ENCODE measurements at regions not wholly inside any gene's neighbourhood (a gene's known extent, or its start where the extent isn't known, plus 50 kb on each side); places are given as distances from the start of the nearest gene placed in this dataset.
"Not testable (repeated sequence)": the region's sequence is repeated elsewhere in the genome, so short reads cannot be mapped to it uniquely, and the experiment has no call there.

GRCh38 chr3:29178809-29179793 is 101.8 kb upstream of the RBMS3 start:
- Histone ChIP-seq H3K4me1 (ENCODE audit: control insufficient read depth, insufficient read depth, low read length) (peaks cover 25% of the 10 kb centered on the region), H3K27me3 (ENCODE audit: control insufficient read depth, insufficient read depth, low read length) (no peaks in the 10 kb centered on the region), H3K9me3 (ENCODE audit: control insufficient read depth, insufficient read depth, low read length) (no peaks in the 10 kb centered on the region), H3K4me3 (ENCODE audit: low read depth, low read length) (no peak overlapping the region), H3K36me3 (ENCODE audit: control insufficient read depth, insufficient read depth, low read length) (no peaks in the 10 kb centered on the region), H3K27ac (ENCODE audit: low read depth, low read length) (no peak overlapping the region), H3K9ac (ENCODE audit: low read depth, low read length) (no peak overlapping the region)

- Histone ChIP-seq H3K4me3 (ENCODE audit: low read depth, low read length) (no peak overlapping the region), H3K9ac (ENCODE audit: low read depth, low read length) (no peak overlapping the region), H3K9me3 (ENCODE audit: control insufficient read depth, insufficient read depth, low read length) (no peaks in the 10 kb centered on the region), H3K27ac (ENCODE audit: low read depth, low read length) (no peak overlapping the region), H3K4me1 (ENCODE audit: control insufficient read depth, insufficient read depth, low read length) (peaks cover 13% of the 10 kb centered on the region), H3K27me3 (ENCODE audit: control insufficient read depth, insufficient read depth, low read length) (no peaks in the 10 kb centered on the region), H3K36me3 (ENCODE audit: control insufficient read depth, insufficient read depth, low read length) (no peaks in the 10 kb centered on the region)
Observed at GRCh38 chr3:29181149-29181780, 99.6 kb upstream of the RBMS3 start.

GRCh38 chr3:29181872-29182271 is 99.0 kb upstream of the RBMS3 start:
- no peak overlapping the region for H3K4me3 ChIP-seq (ENCODE audit: low read depth, low read length)
- no peaks in the 10 kb centered on the region for H3K9me3 ChIP-seq (ENCODE audit: control insufficient read depth, insufficient read depth, low read length)
- H3K36me3 ChIP-seq (ENCODE audit: control insufficient read depth, insufficient read depth, low read length): no peaks in the 10 kb centered on the region
- no peaks in the 10 kb centered on the region for H3K27me3 ChIP-seq (ENCODE audit: control insufficient read depth, insufficient read depth, low read length)
- no peak overlapping the region for H3K9ac ChIP-seq (ENCODE audit: low read depth, low read length)
- H3K4me1 ChIP-seq (ENCODE audit: control insufficient read depth, insufficient read depth, low read length): peaks cover 7% of the 10 kb centered on the region; the same call in 1 of the 2 replicates
- no peak overlapping the region for H3K27ac ChIP-seq (ENCODE audit: low read depth, low read length)

- not testable (repeated sequence) for H3K4me1 ChIP-seq (ENCODE audit: control insufficient read depth, insufficient read depth, low read length); H3K9me3 ChIP-seq (ENCODE audit: control insufficient read depth, insufficient read depth, low read length); H3K27ac ChIP-seq (ENCODE audit: low read depth, low read length); H3K27me3 ChIP-seq (ENCODE audit: control insufficient read depth, insufficient read depth, low read length); H3K4me3 ChIP-seq (ENCODE audit: low read depth, low read length); H3K9ac ChIP-seq (ENCODE audit: low read depth, low read length); H3K36me3 ChIP-seq (ENCODE audit: control insufficient read depth, insufficient read depth, low read length)
Observed at GRCh38 chr3:29182828-29183227, 98.0 kb upstream of the RBMS3 start.

- Histone ChIP-seq H3K27ac (ENCODE audit: low read depth, low read length) (no peak overlapping the region), H3K4me1 (ENCODE audit: control insufficient read depth, insufficient read depth, low read length) (peaks cover 4% of the 10 kb centered on the region; the same call in 1 of the 2 replicates), H3K4me3 (ENCODE audit: low read depth, low read length) (no peak overlapping the region)
Observed at GRCh38 chr3:29183346-29184087, 97.4 kb upstream of the RBMS3 start.

GRCh38 chr3:29185706-29186105 is 95.2 kb upstream of the RBMS3 start:
- Histone ChIP-seq H3K9me3 (ENCODE audit: control insufficient read depth, insufficient read depth, low read length) (no peaks in the 10 kb centered on the region), H3K9ac (ENCODE audit: low read depth, low read length) (no peak overlapping the region), H3K27me3 (ENCODE audit: control insufficient read depth, insufficient read depth, low read length) (no peaks in the 10 kb centered on the region), H3K4me3 (ENCODE audit: low read depth, low read length) (no peak overlapping the region), H3K36me3 (ENCODE audit: control insufficient read depth, insufficient read depth, low read length) (no peaks in the 10 kb centered on the region), H3K4me1 (ENCODE audit: control insufficient read depth, insufficient read depth, low read length) (no peaks in the 10 kb centered on the region), H3K27ac (ENCODE audit: low read depth, low read length) (no peak overlapping the region)

More at GRCh38 chr3:29183346-29184087, 97.4 kb upstream of the RBMS3 start:
- Histone ChIP-seq H3K27me3 (ENCODE audit: control insufficient read depth, insufficient read depth, low read length) (no peaks in the 10 kb centered on the region), H3K36me3 (ENCODE audit: control insufficient read depth, insufficient read depth, low read length) (no peaks in the 10 kb centered on the region), H3K9ac (ENCODE audit: low read depth, low read length) (no peak overlapping the region), H3K9me3 (ENCODE audit: control insufficient read depth, insufficient read depth, low read length) (no peaks in the 10 kb centered on the region)

- Histone ChIP-seq H3K27me3 (ENCODE audit: control insufficient read depth, insufficient read depth, low read length) (no peaks in the 10 kb centered on the region), H3K27ac (ENCODE audit: low read depth, low read length) (no peak overlapping the region), H3K9me3 (ENCODE audit: control insufficient read depth, insufficient read depth, low read length) (no peaks in the 10 kb centered on the region), H3K4me3 (ENCODE audit: low read depth, low read length) (no peak overlapping the region), H3K9ac (ENCODE audit: low read depth, low read length) (no peak overlapping the region), H3K4me1 (ENCODE audit: control insufficient read depth, insufficient read depth, low read length) (no peaks in the 10 kb centered on the region), H3K36me3 (ENCODE audit: control insufficient read depth, insufficient read depth, low read length) (no peaks in the 10 kb centered on the region)
Observed at GRCh38 chr3:29186131-29186599, 94.7 kb upstream of the RBMS3 start.

- Histone ChIP-seq H3K4me3 (ENCODE audit: low read depth, low read length) (no peak overlapping the region), H3K9ac (ENCODE audit: low read depth, low read length) (no peak overlapping the region), H3K27ac (ENCODE audit: low read depth, low read length) (no peak overlapping the region), H3K27me3 (ENCODE audit: control insufficient read depth, insufficient read depth, low read length) (no peaks in the 10 kb centered on the region), H3K36me3 (ENCODE audit: control insufficient read depth, insufficient read depth, low read length) (no peaks in the 10 kb centered on the region), H3K9me3 (ENCODE audit: control insufficient read depth, insufficient read depth, low read length) (no peaks in the 10 kb centered on the region), H3K4me1 (ENCODE audit: control insufficient read depth, insufficient read depth, low read length) (no peaks in the 10 kb centered on the region)
Observed at GRCh38 chr3:29186982-29187725, 93.7 kb upstream of the RBMS3 start.

- Histone ChIP-seq H3K27me3 (ENCODE audit: control insufficient read depth, insufficient read depth, low read length) (no peaks in the 10 kb centered on the region), H3K4me1 (ENCODE audit: control insufficient read depth, insufficient read depth, low read length) (no peaks in the 10 kb centered on the region), H3K9ac (ENCODE audit: low read depth, low read length) (no peak overlapping the region), H3K36me3 (ENCODE audit: control insufficient read depth, insufficient read depth, low read length) (no peaks in the 10 kb centered on the region), H3K9me3 (ENCODE audit: control insufficient read depth, insufficient read depth, low read length) (no peaks in the 10 kb centered on the region), H3K4me3 (ENCODE audit: low read depth, low read length) (no peak overlapping the region), H3K27ac (ENCODE audit: low read depth, low read length) (no peak overlapping the region)
Observed at GRCh38 chr3:29189328-29189727, 91.5 kb upstream of the RBMS3 start.

- no peaks in the 10 kb centered on the region for H3K4me1 ChIP-seq (ENCODE audit: control insufficient read depth, insufficient read depth, low read length)
- no peaks in the 10 kb centered on the region for H3K36me3 ChIP-seq (ENCODE audit: control insufficient read depth, insufficient read depth, low read length)
- no peak overlapping the region for H3K27ac ChIP-seq (ENCODE audit: low read depth, low read length)
- no peak overlapping the region for H3K9ac ChIP-seq (ENCODE audit: low read depth, low read length)
- H3K27me3 ChIP-seq (ENCODE audit: control insufficient read depth, insufficient read depth, low read length): no peaks in the 10 kb centered on the region
- no peaks in the 10 kb centered on the region for H3K9me3 ChIP-seq (ENCODE audit: control insufficient read depth, insufficient read depth, low read length)
- no peak overlapping the region for H3K4me3 ChIP-seq (ENCODE audit: low read depth, low read length)
Observed at GRCh38 chr3:29194139-29194538, 86.7 kb upstream of the RBMS3 start.
